ENCODE measurements at regions not wholly inside any gene's neighbourhood (a gene's known extent, or its start where the extent isn't known, plus 50 kb on each side); places are given as distances from the start of the nearest gene placed in this dataset.
"Not testable (repeated sequence)": the region's sequence is repeated elsewhere in the genome, so short reads cannot be mapped to it uniquely, and the experiment has no call there.

DNA sequence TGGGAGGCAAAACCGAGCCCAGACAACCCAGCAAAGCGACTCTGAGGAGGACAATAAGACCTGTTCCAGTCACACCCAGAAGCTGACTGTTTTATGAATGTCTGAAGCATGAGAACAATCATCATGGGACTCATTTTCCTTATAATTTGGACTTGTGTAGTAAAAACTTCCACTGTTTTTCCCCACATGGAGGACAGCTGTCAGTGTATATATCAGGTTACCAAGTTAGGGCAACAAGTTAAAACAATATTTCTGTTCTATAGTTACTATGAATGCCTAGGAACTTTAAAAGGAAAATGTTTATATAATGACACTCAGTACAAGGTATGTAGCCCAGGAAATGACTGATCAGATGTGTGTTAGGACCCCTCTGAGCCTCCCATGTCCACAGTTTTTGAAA, 528.2 kb upstream of the TSPY4 start:
- H3K27me3 ChIP-seq, result no peaks in the 10 kb centered on the region
- no peak overlapping the region for H3K4me3 ChIP-seq
- no peaks in the 10 kb centered on the region for H3K9me3 ChIP-seq
- DNase-seq, result no peak
- H3K36me3 ChIP-seq, result no peaks in the 10 kb centered on the region

DNA sequence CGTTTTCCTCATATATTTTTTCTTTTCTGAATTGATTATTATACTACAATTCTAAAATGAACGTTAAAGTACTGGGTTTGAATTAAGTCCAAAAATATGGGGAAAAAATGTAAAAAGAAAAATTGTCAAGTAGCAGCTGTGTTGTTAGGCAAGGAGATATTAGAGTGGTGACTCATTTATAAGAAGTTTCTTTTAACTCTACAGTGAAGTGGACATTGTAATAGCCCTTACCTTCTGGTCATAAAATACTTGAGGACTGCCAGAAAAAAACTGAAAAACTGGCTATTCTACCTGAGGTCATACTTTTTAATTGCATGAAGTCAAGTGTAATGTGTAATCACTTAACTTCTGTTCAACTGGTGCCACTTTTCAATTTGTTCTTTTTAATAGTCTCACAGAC, 523.1 kb upstream of the TSPY4 start:
- Histone ChIP-seq H3K27me3 (no peaks in the 10 kb centered on the region), H3K36me3 (no peaks in the 10 kb centered on the region), H3K4me3 (no peak overlapping the region), H3K9me3 (no peaks in the 10 kb centered on the region)
- DNase-seq, result no peak

DNA sequence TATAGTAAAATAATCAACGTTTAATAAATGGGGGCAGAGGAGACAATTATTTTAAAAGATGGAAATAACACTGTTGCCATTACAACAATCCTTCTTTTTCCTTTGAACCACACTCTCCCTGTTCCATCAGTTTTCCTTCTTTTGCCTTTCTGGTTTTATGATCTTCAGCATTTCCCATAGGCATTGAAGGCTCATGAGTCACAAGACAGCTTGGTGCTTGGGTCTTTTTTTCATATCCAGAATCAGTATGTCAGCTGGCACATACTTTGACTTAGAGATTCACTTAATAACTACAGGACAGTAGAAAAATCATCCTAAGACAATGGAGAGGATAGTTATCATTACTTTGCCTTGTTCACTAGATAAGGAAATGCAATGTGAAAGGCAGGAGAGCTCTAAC, 521.6 kb upstream of the TSPY4 start:
- H3K9me3 ChIP-seq, result no peaks in the 10 kb centered on the region
- H3K4me3 ChIP-seq, result no peak overlapping the region
- no peak for DNase-seq
- no peaks in the 10 kb centered on the region for H3K27me3 ChIP-seq
- no peaks in the 10 kb centered on the region for H3K36me3 ChIP-seq

DNA sequence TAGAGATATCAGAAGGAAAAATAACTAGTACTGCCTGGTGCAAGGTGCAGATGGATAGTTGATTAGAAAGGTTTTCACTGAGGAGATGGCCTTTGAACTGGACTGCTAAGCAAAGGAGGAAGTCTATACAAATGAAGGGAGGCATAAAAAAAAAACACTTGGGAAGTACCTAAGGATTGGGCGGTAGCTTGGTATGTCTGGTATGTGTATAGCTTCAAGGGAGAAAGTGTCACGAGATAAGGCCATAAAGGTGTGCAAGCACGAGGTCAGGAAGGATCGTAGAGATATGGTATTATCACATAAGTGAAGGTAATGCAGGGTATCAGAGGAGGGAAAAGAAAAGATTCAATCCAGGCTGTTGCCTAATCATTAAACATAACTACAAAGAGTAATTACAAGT, 517.2 kb upstream of the TSPY4 start:
- Histone ChIP-seq H3K4me3 (no peak overlapping the region), H3K27me3 (no peaks in the 10 kb centered on the region), H3K9me3 (no peaks in the 10 kb centered on the region), H3K36me3 (no peaks in the 10 kb centered on the region)
- no peak for DNase-seq

DNA sequence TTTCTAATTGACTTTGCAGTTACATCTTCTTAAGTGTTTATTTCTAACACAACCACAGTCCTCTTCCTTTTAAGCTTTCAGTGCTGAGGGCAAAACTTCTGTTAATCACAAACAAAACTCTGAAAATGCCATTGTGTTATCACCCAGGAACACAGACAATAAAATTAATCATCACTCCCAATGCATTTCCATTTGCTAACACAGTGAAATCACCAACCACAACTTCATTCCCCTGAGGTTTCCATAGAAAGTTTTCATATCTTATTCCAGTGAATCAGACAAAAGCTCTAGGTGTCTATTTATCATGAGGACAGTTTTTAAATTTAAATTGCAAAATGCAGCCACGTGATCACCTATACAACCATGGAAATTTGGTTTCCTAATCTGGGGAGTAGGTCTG, 516.2 kb upstream of the TSPY4 start:
- no peaks in the 10 kb centered on the region for H3K9me3 ChIP-seq
- no peak for DNase-seq
- H3K4me3 ChIP-seq, result no peak overlapping the region
- no peaks in the 10 kb centered on the region for H3K36me3 ChIP-seq
- H3K27me3 ChIP-seq, result no peaks in the 10 kb centered on the region

DNA sequence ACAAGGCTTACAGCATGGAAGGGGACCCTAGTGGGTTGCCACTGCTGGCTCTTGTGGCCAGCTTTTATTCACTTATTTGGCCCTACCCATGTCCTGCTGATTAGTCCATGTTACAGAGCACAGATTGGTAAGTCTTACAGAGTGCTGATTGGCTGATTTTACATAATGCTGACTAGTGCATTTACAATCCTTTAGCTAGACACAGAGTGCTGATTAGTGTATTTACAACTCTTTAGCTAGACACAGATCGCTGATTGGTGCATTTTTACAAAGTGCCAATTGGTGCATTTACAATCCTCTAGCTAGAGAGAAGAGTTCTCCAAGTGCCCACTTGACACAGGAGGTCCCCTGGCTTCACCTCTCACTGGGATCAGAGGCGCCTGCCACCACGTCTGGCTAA, 485.0 kb upstream of the TSPY4 start:
- DNase-seq, result no peak
- H3K4me3 ChIP-seq, result no peak overlapping the region
- H3K9me3 ChIP-seq, result no peaks in the 10 kb centered on the region
- H3K36me3 ChIP-seq, result no peaks in the 10 kb centered on the region
- H3K27me3 ChIP-seq, result no peaks in the 10 kb centered on the region

DNA sequence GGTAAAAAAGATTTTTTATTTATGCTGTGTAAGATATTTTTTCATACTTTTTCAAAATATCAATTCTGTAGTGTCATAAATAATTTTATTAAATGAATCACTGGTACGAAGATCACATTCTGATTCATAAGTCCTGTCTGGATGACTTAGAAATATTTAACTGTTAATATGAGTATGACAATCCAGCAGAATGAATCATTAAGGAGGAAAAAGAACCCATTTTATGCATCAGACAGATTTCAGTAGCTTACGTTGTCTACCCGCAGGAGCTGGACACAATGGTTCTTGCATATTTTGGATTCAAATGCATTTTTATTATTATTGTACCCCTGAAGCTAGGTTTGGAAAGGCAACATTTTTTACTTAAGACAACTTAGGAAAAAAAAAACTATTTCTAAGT, 448.9 kb upstream of the TSPY4 start:
- DNase-seq, result no peak
- no peaks in the 10 kb centered on the region for H3K27me3 ChIP-seq
- H3K9me3 ChIP-seq, result no peaks in the 10 kb centered on the region
- H3K36me3 ChIP-seq, result no peaks in the 10 kb centered on the region
- H3K4me3 ChIP-seq, result no peak overlapping the region

GRCh38 chrY:8897876-8898275, 439.4 kb upstream of the TSPY4 start:
- no peak for DNase-seq
- Histone ChIP-seq H3K9me3 (no peaks in the 10 kb centered on the region), H3K36me3 (no peaks in the 10 kb centered on the region), H3K4me3 (no peak overlapping the region), H3K27me3 (no peaks in the 10 kb centered on the region)

DNA sequence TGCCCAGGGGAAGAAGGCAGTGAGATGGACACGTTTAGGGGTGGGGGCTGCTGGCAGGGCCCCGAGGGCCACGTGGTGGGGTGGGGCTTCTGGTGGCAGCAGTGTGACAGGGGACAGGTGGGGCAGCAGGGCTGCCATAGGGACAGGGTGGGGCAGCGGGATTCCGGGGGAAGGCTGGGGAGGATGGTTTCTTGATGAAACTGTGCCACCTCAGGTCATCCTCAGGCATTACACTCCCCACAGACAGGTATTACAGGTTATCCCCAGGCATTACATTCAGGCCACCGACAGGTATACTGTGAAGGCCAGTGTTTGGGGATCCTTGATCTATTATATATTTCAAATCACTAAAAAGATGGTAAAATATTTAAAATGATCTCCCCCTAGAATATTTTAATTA, 432.1 kb upstream of the TSPY4 start:
- Histone ChIP-seq H3K27me3 (no peaks in the 10 kb centered on the region), H3K9me3 (no peaks in the 10 kb centered on the region), H3K4me3 (no peak overlapping the region), H3K36me3 (no peaks in the 10 kb centered on the region)
- no peak for DNase-seq

DNA sequence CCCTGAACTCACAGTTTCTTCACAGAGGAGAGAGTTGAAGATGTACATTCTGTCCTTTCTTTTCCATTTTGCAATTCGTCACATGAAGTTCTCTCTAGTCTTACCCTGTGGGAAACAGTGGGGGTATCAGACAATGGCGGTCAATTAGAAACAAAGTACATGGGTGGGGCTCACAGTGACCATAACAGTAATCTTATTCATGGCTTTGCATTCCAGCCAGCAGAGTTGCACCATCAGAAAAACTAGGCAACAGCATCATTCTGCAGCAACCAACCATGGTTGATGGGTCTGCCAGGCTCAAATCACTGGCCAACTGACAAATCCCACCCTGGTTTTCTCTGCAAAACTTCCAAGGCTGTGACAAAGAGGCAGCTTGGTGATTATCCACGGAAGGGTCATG, 414.7 kb upstream of the TSPY4 start:
- H3K36me3 ChIP-seq, H3K4me3 ChIP-seq, H3K9me3 ChIP-seq, DNase-seq, H3K27me3 ChIP-seq: not testable (repeated sequence)
